MM.1S (cell line): ENCODE measurements at regions not wholly inside any gene's neighbourhood (a gene's known extent, or its start where the extent isn't known, plus 50 kb on each side); places are given as distances from the start of the nearest gene placed in this dataset.

ENCODE experiments used
- DNase-seq: peaks from one replicate; pipeline ENCODE4 v3.0.0-alpha.2; 2015
- H2AFZ ChIP-seq: fragments of 300-600 bp; sonication (generic); 2 replicates; pipeline ENCODE4 v1.6.0; 2016; ENCODE audit warnings: antibody characterized with exemption, low read length
- H3F3A ChIP-seq: fragments of 300-600 bp; sonication (generic); 2 replicates; pipeline ENCODE4 v1.6.1; 2016; ENCODE audit warnings: mild to moderate bottlenecking, antibody characterized with exemption, low read length, moderate library complexity, mixed read lengths; ENCODE audit not compliant: insufficient read depth
- H3K27ac ChIP-seq: fragments of 300-600 bp; sonication (generic); 2 replicates; pipeline ENCODE4 v1.5.1; 2016; ENCODE audit warnings: mild to moderate bottlenecking, low read length
- H3K27me3 ChIP-seq: fragments of 300-600 bp; sonication (generic); replicated peaks from 2 replicates; pipeline ENCODE4 v1.6.0; 2016; ENCODE audit warnings: low read length; ENCODE audit not compliant: insufficient read depth
- H3K36me3 ChIP-seq: fragments of 300-600 bp; sonication (generic); replicated peaks from 2 replicates; pipeline ENCODE4 v1.6.1; 2016; ENCODE audit warnings: mild to moderate bottlenecking, low read length, mixed read lengths; ENCODE audit not compliant: insufficient read depth
- H3K4me1 ChIP-seq: fragments of 300-600 bp; sonication (generic); 2 replicates; pipeline ENCODE4 v1.6.1; 2016; ENCODE audit warnings: low read length, mixed read lengths
- H3K4me2 ChIP-seq: fragments of 300-600 bp; sonication (generic); 2 replicates; pipeline ENCODE4 v1.6.0; 2016; ENCODE audit warnings: low read depth, low read length
- H3K4me3 ChIP-seq: fragments of 300-600 bp; sonication (generic); 2 replicates; pipeline ENCODE4 v1.5.1; 2016; ENCODE audit warnings: low read length, mixed read lengths
- H3K79me2 ChIP-seq: fragments of 300-600 bp; sonication (generic); 2 replicates; pipeline ENCODE4 v1.6.1; 2016; ENCODE audit warnings: mixed run types, low read length, mixed read lengths
- H3K9ac ChIP-seq: fragments of 300-600 bp; sonication (generic); 2 replicates; pipeline ENCODE4 v1.6.1; 2016; ENCODE audit warnings: low read length, mixed read lengths
- H3K9me2 ChIP-seq: fragments of 300-600 bp; sonication (generic); replicated peaks from 2 replicates; pipeline ENCODE4 v1.6.1; 2016; ENCODE audit warnings: mild to moderate bottlenecking, low read length, mixed read lengths; ENCODE audit not compliant: insufficient read depth
- H3K9me3 ChIP-seq: fragments of 300-600 bp; sonication (generic); replicated peaks from 2 replicates; pipeline ENCODE4 v1.6.1; 2016; ENCODE audit warnings: mild to moderate bottlenecking, low read length, mixed read lengths; ENCODE audit not compliant: insufficient read depth
- H4K20me1 ChIP-seq: fragments of 300-600 bp; sonication (generic); 2 replicates; pipeline ENCODE4 v1.6.1; 2016; ENCODE audit warnings: mild to moderate bottlenecking, low read length, moderate library complexity, mixed read lengths; ENCODE audit not compliant: insufficient read depth
- EZH2 ChIP-seq: fragments of 300-600 bp; sonication (generic); optimal IDR thresholded peaks from 2 replicates; pipeline ENCODE3; 2017; ENCODE audit warnings: low read depth, mild to moderate bottlenecking, antibody characterized with exemption, low read length, mixed read lengths
- EZH2phosphoT487 ChIP-seq: fragments of 300-600 bp; sonication (generic); IDR thresholded peaks from 2 replicates; pipeline ENCODE4 v1.6.1; 2018; ENCODE audit warnings: antibody characterized with exemption, low read length
- TF ChIP-seq, protein P1 (sequence below): fragments of 300-600 bp; sonication (generic); IDR thresholded peaks from 2 replicates; pipeline ENCODE4 v1.5.1; 2016; ENCODE audit warnings: antibody characterized with exemption, low read length, mixed read lengths

DNA sequence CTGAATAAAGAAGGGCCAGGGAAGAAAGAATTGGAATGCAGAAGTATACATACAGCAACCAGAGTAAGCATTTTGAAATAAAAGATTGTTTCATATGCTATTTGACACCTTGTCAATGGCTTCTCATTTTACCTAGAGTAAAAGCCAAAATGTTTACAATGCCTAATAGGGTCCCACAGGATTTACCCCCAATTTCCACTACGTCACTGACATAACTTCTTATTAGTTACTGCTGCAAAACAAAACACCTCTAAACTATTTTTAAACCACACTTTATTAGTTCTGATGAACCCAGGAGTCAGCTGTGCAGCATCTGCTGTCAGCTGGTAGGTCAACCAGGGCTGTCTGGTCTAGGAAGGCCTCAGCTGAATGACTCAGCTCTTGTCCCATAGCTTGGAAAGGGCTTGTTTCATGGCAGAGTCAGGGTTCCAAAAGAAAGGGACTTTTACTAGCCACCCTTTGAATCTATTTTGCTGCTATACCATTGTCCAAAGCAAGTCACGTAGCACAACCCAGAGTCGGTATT is 945.1 kb downstream of the EPHA3 start:
- Histone ChIP-seq H3K4me3 (no peak overlapping the region), H3F3A (no peaks in the 10 kb centered on the region), H2AFZ (no peak overlapping the region), H4K20me1 (no peaks in the 10 kb centered on the region), H3K27ac (no peak overlapping the region), H3K9me3 (no peaks in the 10 kb centered on the region), H3K36me3 (no peaks in the 10 kb centered on the region), H3K9ac (no peak overlapping the region), H3K4me1 (no peaks in the 10 kb centered on the region), H3K4me2 (no peak overlapping the region), H3K79me2 (no peaks in the 10 kb centered on the region), H3K9me2 (no peaks in the 10 kb centered on the region), H3K27me3 (no peaks in the 10 kb centered on the region)
- TF ChIP-seq, protein P1, sequence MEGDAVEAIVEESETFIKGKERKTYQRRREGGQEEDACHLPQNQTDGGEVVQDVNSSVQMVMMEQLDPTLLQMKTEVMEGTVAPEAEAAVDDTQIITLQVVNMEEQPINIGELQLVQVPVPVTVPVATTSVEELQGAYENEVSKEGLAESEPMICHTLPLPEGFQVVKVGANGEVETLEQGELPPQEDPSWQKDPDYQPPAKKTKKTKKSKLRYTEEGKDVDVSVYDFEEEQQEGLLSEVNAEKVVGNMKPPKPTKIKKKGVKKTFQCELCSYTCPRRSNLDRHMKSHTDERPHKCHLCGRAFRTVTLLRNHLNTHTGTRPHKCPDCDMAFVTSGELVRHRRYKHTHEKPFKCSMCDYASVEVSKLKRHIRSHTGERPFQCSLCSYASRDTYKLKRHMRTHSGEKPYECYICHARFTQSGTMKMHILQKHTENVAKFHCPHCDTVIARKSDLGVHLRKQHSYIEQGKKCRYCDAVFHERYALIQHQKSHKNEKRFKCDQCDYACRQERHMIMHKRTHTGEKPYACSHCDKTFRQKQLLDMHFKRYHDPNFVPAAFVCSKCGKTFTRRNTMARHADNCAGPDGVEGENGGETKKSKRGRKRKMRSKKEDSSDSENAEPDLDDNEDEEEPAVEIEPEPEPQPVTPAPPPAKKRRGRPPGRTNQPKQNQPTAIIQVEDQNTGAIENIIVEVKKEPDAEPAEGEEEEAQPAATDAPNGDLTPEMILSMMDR, result no peak
- TF ChIP-seq EZH2phosphoT487 (no peak), EZH2 (no peak)
- DNase-seq, result no peak

GRCh38 chr3:90054311-90054710 is 946.9 kb downstream of the EPHA3 start:
- Histone ChIP-seq H3F3A (no peaks in the 10 kb centered on the region), H2AFZ (no peak overlapping the region), H3K9ac (no peak overlapping the region), H3K9me3 (no peaks in the 10 kb centered on the region), H3K4me2 (no peak overlapping the region), H3K27me3 (no peaks in the 10 kb centered on the region), H3K4me3 (no peak overlapping the region), H3K4me1 (no peaks in the 10 kb centered on the region), H3K36me3 (no peaks in the 10 kb centered on the region), H4K20me1 (no peaks in the 10 kb centered on the region), H3K79me2 (no peaks in the 10 kb centered on the region), H3K9me2 (no peaks in the 10 kb centered on the region), H3K27ac (no peak overlapping the region)
- no peak for DNase-seq
- no peak for TF ChIP-seq EZH2
- TF ChIP-seq EZH2phosphoT487, result no peak
- TF ChIP-seq, protein P1, result no peak

DNA sequence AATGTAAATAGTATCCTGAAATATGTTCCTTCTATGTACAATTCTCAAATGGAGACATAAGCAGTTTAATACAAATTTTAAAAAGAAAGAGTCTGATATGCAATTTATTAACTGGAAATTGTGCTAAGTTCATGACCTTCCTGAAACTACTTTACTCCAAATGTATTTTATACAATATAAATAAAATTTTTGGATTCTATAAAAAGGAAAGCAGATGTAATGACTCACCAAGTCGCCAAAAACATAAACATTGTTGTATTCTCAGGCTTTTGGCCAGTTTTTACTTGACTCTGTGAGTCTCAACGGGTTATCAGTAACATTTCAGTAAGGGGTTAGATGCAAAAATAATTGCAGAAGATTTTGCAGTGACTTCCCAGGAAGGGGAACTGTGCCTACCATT is 948.2 kb downstream of the EPHA3 start:
- Histone ChIP-seq H3F3A (no peaks in the 10 kb centered on the region), H3K36me3 (no peaks in the 10 kb centered on the region), H3K27me3 (no peaks in the 10 kb centered on the region), H3K9me2 (no peaks in the 10 kb centered on the region), H3K27ac (no peak overlapping the region), H3K4me2 (no peak overlapping the region), H3K9ac (no peak overlapping the region), H3K9me3 (no peaks in the 10 kb centered on the region), H3K79me2 (no peaks in the 10 kb centered on the region), H4K20me1 (no peaks in the 10 kb centered on the region), H3K4me1 (no peaks in the 10 kb centered on the region), H3K4me3 (no peak overlapping the region), H2AFZ (no peak overlapping the region)
- TF ChIP-seq EZH2phosphoT487 (no peak), EZH2 (no peak)
- TF ChIP-seq, protein P1, result no peak
- DNase-seq, result no peak
